K562 (cell line): ENCODE measurements at regions not wholly inside any gene's neighbourhood (a gene's known extent, or its start where the extent isn't known, plus 50 kb on each side); places are given as distances from the start of the nearest gene placed in this dataset.
A peak's percentile ranks its signal among the peaks of the same experiment; 100 is the strongest.

Source experiments
- ATAC-seq: fragments of 200-7000 bp; cut with Tn5 transposase; 3 replicates; pipeline ENCODE4 v1.9.1; 2020; ENCODE audit warnings: moderate library complexity
- BruUV-seq: library from RNA; stranded (reverse); fragments of 400-500 nt; replicated peaks from 2 replicates; lab custom pipeline; 2021; lab: Mats Ljungman, UMichigan
- CTCF ChIA-PET: fragments of 300-600 bp; formaldehyde crosslinking; extraction: SDS; loops from one replicate; lab custom pipeline; 2021; ENCODE audit warnings: low intra/inter-chr PET ratio; lab: Yijun Ruan, JAX
- POLR2A ChIA-PET: fragments of 300-600, 350-650 bp; sonication (Branson Sonifier 250); formaldehyde crosslinking; extraction: SDS; loops from one replicate; lab custom pipeline; 2021; ENCODE audit warnings: antibody characterized with exemption, inconsistent platforms; lab: Yijun Ruan, JAX
- DNase-seq, 4 experiments: peaks; one replicate each; pipeline versions ENCODE4 v3.0.0 to v3.0.0-alpha.2; 2011 to 2018; ENCODE audit warnings: low spot score in 3 of 4, mixed read lengths in 3 of 4; ENCODE audit errors: extremely low read depth in 1 of 4
- FAIRE-seq: peaks from 2 replicates; lab custom pipeline; 2011; peaks lifted over from hg19 to GRCh38; lab: Jason Lieb, UNC
- H2AFZ ChIP-seq: 2 replicates; pipeline ENCODE4 v1.6.0; 2011; ENCODE audit warnings: low read depth, low read length, control low read depth, inconsistent platforms
- H3K27ac ChIP-seq: fragments of 200-600 bp; 3 replicates; pipeline ENCODE4 v1.8.0; 2011; ENCODE audit warnings: low read depth, mild to moderate bottlenecking, control low read depth, inconsistent platforms, low read length, moderate library complexity, mixed read lengths; ENCODE audit errors: extremely low read depth
- H3K27me3 ChIP-seq, 2 experiments: fragments of 300-600 bp in 1 of 2; 2 replicates in 1 of 2; 3 replicates in 1 of 2; pipeline versions ENCODE4 v1.6.0 to v1.8.0; 2011; ENCODE audit warnings: inconsistent platforms in 2 of 2, low read length in 2 of 2, mild to moderate bottlenecking in 1 of 2, mixed read lengths in 1 of 2, moderate library complexity in 1 of 2; ENCODE audit not compliant: control insufficient read depth in 2 of 2, insufficient read depth in 2 of 2
- H3K36me3 ChIP-seq: fragments of 300-600 bp; 3 replicates; pipeline ENCODE4 v1.8.0; 2011; ENCODE audit warnings: mild to moderate bottlenecking, low read length, inconsistent platforms; ENCODE audit not compliant: control insufficient read depth, insufficient read depth
- H3K4me1 ChIP-seq, 2 experiments: fragments of 200-600 bp in 1 of 2; replicated peaks in 1 of 2; 2 replicates in 1 of 2; 3 replicates in 1 of 2; pipeline versions ENCODE4 v1.5.1 to v1.8.0; 2011; ENCODE audit warnings: inconsistent platforms in 2 of 2, low read length in 2 of 2, mild to moderate bottlenecking in 1 of 2, mixed read lengths in 1 of 2, moderate library complexity in 1 of 2; ENCODE audit not compliant: control insufficient read depth in 2 of 2, insufficient read depth in 2 of 2
- H3K4me2 ChIP-seq: 2 replicates; pipeline ENCODE4 v1.6.1; 2011; ENCODE audit warnings: low read length, control low read depth, inconsistent platforms, mixed read lengths; ENCODE audit not compliant: insufficient read depth
- H3K4me3 ChIP-seq: fragments of 200-600 bp; sonication (generic), shearing (Covaris generic); 2 replicates; pipeline ENCODE4 v1.5.1; 2016; ENCODE audit warnings: control low read depth, inconsistent platforms
- H3K79me2 ChIP-seq: fragments of 200-600 bp; 3 replicates; pipeline ENCODE4 v1.8.0; 2011; ENCODE audit warnings: low read length, inconsistent platforms; ENCODE audit not compliant: control insufficient read depth, insufficient read depth
- H3K9ac ChIP-seq, 2 experiments: 2 replicates each; pipeline versions ENCODE4 v1.6.0 to v1.6.1; 2011; ENCODE audit warnings: low read depth in 2 of 2, low read length in 2 of 2, control low read depth in 1 of 2, inconsistent platforms in 1 of 2, mild to moderate bottlenecking in 1 of 2, mixed read lengths in 1 of 2; ENCODE audit not compliant: insufficient read depth in 1 of 2
- H3K9me1 ChIP-seq: one replicate; pipeline ENCODE4 v1.6.0; 2011; ENCODE audit warnings: inconsistent platforms, mild to moderate bottlenecking, low read length, moderate library complexity; ENCODE audit not compliant: control insufficient read depth, insufficient read depth
- H3K9me3 ChIP-seq: replicated peaks from 2 replicates; pipeline ENCODE4 v1.5.1; 2011; ENCODE audit warnings: low read depth, low read length, inconsistent platforms; ENCODE audit not compliant: control insufficient read depth, insufficient read depth
- H4K20me1 ChIP-seq: replicated peaks from 2 replicates; pipeline ENCODE4 v1.6.1; 2011; ENCODE audit warnings: low read length, inconsistent platforms, mixed read lengths; ENCODE audit not compliant: control insufficient read depth, insufficient read depth
- CREB1 ChIP-seq, 2 experiments: sonication (generic) in 1 of 2; formaldehyde crosslinking in 1 of 2; IDR thresholded peaks; 2 replicates each; pipeline versions ENCODE4 v1.6.1 to v1.8.0; 2012 to 2022; ENCODE audit warnings: inconsistent platforms in 1 of 2, mild to moderate bottlenecking in 1 of 2, missing genetic modification reagents in 1 of 2, moderate library complexity in 1 of 2
- ELK1 ChIP-seq: sonication (generic); formaldehyde crosslinking; IDR thresholded peaks from 2 replicates; pipeline ENCODE4 v1.8.1; 2022; ENCODE audit warnings: missing genetic modification reagents
- GTF2A2 ChIP-seq: IDR thresholded peaks from 2 replicates; pipeline ENCODE4 v1.6.1; 2016; ENCODE audit warnings: mild to moderate bottlenecking, missing genetic modification characterization, missing compliant biosample characterization
- GTF2E2 ChIP-seq: fragments of 200-800 bp; sonication (Bioruptor generic); IDR thresholded peaks from 2 replicates; pipeline ENCODE4 v1.6.1; 2016; ENCODE audit warnings: missing genetic modification characterization, missing compliant biosample characterization
- HNRNPL ChIP-seq: fragments of 200-400 bp; formaldehyde crosslinking; IDR thresholded peaks from 2 replicates; pipeline ENCODE4 v1.6.1; 2017; ENCODE audit warnings: low read depth, mild to moderate bottlenecking, low read length
- HNRNPUL1 ChIP-seq: fragments of 200-400 bp; formaldehyde crosslinking; IDR thresholded peaks from 2 replicates; pipeline ENCODE4 v1.6.1; 2017; ENCODE audit warnings: low read length
- HSF4 ChIP-seq: fragments of 250-450 bp; sonication (Bioruptor Pico); IDR thresholded peaks from 2 replicates; pipeline ENCODE4 v2.1.2; 2022; ENCODE audit warnings: mild to moderate bottlenecking, moderate library complexity, borderline replicate concordance
- KLF10 ChIP-seq: fragments of 250-450 bp; sonication (Bioruptor Pico); IDR thresholded peaks from 2 replicates; pipeline ENCODE4 v1.6.1; 2021; ENCODE audit warnings: matching md5 sums
- LCOR ChIP-seq: sonication (generic); formaldehyde crosslinking; IDR thresholded peaks from 2 replicates; pipeline ENCODE4 v1.8.0; 2022; ENCODE audit warnings: mild to moderate bottlenecking, missing genetic modification reagents
- MAFK ChIP-seq: IDR thresholded peaks from 2 replicates; pipeline ENCODE4 v1.6.1; 2011; ENCODE audit warnings: low read length, improper control_type of control experiment
- NFATC3 ChIP-seq: fragments of 450-650 bp; IDR thresholded peaks from 2 replicates; pipeline ENCODE4 v1.6.1; 2017; ENCODE audit warnings: mild to moderate bottlenecking
- RHOXF2B ChIP-seq: fragments of 250-450 bp; sonication (Bioruptor Pico); conservative IDR thresholded peaks from 2 replicates; pipeline ENCODE4 v1.5.1; 2021
- SMAD4 ChIP-seq: fragments of 250-450 bp; sonication (Bioruptor Pico); conservative IDR thresholded peaks from 2 replicates; pipeline ENCODE4 v1.8.0; 2021; ENCODE audit warnings: inconsistent platforms, mild to moderate bottlenecking, moderate library complexity
- TOE1 ChIP-seq, 2 experiments: fragments of 450-650 bp in 1 of 2; sonication (generic) in 1 of 2; formaldehyde crosslinking in 1 of 2; IDR thresholded peaks; 2 replicates each; pipeline versions ENCODE4 v1.7.1 to v1.8.0; 2016 to 2022; ENCODE audit warnings: borderline replicate concordance in 2 of 2, mild to moderate bottlenecking in 2 of 2, antibody characterized with exemption in 1 of 2, inconsistent platforms in 1 of 2, low read depth in 1 of 2, missing genetic modification reagents in 1 of 2, moderate library complexity in 1 of 2
- ZFP36 ChIP-seq: fragments of 150-350 bp; IDR thresholded peaks from 2 replicates; pipeline ENCODE4 v1.6.1; 2018; ENCODE audit warnings: low read length, low read depth; ENCODE audit not compliant: partially characterized antibody
- ZNF143 ChIP-seq: sonication (generic); formaldehyde crosslinking; IDR thresholded peaks from 2 replicates; pipeline ENCODE4 v1.9.0; 2022; ENCODE audit warnings: mild to moderate bottlenecking, missing genetic modification reagents
- ZNF274 ChIP-seq: IDR thresholded peaks from 2 replicates; pipeline ENCODE4 v1.6.1; 2011; ENCODE audit warnings: low read depth, mild to moderate bottlenecking, low read length, moderate library complexity, borderline replicate concordance
- ZNF41 ChIP-seq: fragments of 250-450 bp; sonication (Bioruptor Pico); conservative IDR thresholded peaks from 2 replicates; pipeline ENCODE4 v1.4.0; 2020; ENCODE audit warnings: mild to moderate bottlenecking
- WGBS: fragments of 100-300 bp; shearing (Covaris generic); methylation state at CpG from one replicate; pipeline ENCODE4 v1.1.6; 2016; ENCODE audit warnings: low coverage, mixed read lengths; ENCODE audit not compliant: insufficient coverage; ENCODE audit errors: missing lambda C conversion rate; 5-methylcytosine and 5-hydroxymethylcytosine counted together
- in situ Hi-C: fragments of 300-500 bp; cut with MboI; formaldehyde crosslinking; loops from 4 replicates; pipeline ENCODE4 v1.15.0; 2018; ENCODE audit warnings: inconsistent platforms, mixed read lengths
- intact Hi-C: fragments of 100-400 bp; cut with micrococcal nuclease; formaldehyde crosslinking; loops from 2 replicates; pipeline ENCODE4 v1.14.2; 2022
- TF ChIP-seq, protein P1 (sequence below): sonication (generic); formaldehyde crosslinking; IDR thresholded peaks from 2 replicates; pipeline ENCODE4 v1.8.1; 2023; ENCODE audit warnings: mild to moderate bottlenecking, missing genetic modification reagents

GRCh38 chr16:49931916-49932315 is 76.0 kb upstream of the ZNF423 start:
- in situ Hi-C loops, result no loop called here
- WGBS, result 0% methylated on average over 9 of the region's 10 CpGs
- no peaks in the 10 kb centered on the region for H3K79me2 ChIP-seq

More at GRCh38 chr16:49931916-49932315, 76.0 kb upstream of the ZNF423 start:
- Histone ChIP-seq H3K4me1 (no peaks in the 10 kb centered on the region), H3K4me3 (no peak overlapping the region), H3K36me3 (no peaks in the 10 kb centered on the region), H3K27ac (no peak overlapping the region), H3K4me2 (no peak overlapping the region), H4K20me1 (no peaks in the 10 kb centered on the region), H2AFZ (no peak overlapping the region), H3K9me3 (no peaks in the 10 kb centered on the region), H3K9me1 (no peaks in the 10 kb centered on the region), H3K27me3 (peaks cover 17 to 47% of the 10 kb centered on the region in 2 experiments), H3K9ac (peak overlapping the region in 1 of 2 experiments; percentile 40; a peak in 1 of 4 replicates)
- TF ChIP-seq RHOXF2B (CRISPR knock-in tag) (no peak), ZNF41 (CRISPR knock-in tag) (no peak), ZNF143 (CRISPR knock-in tag) (no peak), HSF4 (CRISPR knock-in tag) (no peak), HNRNPUL1 (no peak), CREB1 (IDR thresholded peaks at IDR 0.05) (no peak), CREB1 (CRISPR knock-in tag; IDR thresholded peaks at IDR 0.05) (no peak), ZFP36 (no peak), GTF2A2 (tag) (no peak), KLF10 (CRISPR knock-in tag) (no peak), MAFK (no peak), GTF2E2 (tag) (no peak), ZNF274 (no peak), ELK1 (CRISPR knock-in tag) (no peak), NFATC3 (no peak), HNRNPL (no peak), LCOR (no peak), SMAD4 (no peak), TOE1 (IDR thresholded peaks at IDR 0.05; ENCODE audit: borderline replicate concordance) (no peak), TOE1 (CRISPR knock-in tag; IDR thresholded peaks at IDR 0.05; ENCODE audit: borderline replicate concordance, low read depth) (no peak)
- TF ChIP-seq, protein P1, sequence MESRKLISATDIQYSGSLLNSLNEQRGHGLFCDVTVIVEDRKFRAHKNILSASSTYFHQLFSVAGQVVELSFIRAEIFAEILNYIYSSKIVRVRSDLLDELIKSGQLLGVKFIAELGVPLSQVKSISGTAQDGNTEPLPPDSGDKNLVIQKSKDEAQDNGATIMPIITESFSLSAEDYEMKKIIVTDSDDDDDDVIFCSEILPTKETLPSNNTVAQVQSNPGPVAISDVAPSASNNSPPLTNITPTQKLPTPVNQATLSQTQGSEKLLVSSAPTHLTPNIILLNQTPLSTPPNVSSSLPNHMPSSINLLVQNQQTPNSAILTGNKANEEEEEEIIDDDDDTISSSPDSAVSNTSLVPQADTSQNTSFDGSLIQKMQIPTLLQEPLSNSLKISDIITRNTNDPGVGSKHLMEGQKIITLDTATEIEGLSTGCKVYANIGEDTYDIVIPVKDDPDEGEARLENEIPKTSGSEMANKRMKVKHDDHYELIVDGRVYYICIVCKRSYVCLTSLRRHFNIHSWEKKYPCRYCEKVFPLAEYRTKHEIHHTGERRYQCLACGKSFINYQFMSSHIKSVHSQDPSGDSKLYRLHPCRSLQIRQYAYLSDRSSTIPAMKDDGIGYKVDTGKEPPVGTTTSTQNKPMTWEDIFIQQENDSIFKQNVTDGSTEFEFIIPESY, result no peak
- POLR2A ChIA-PET, result interaction anchor here (0.6 to 1.1 kb wide), 2 partner anchors 9 to 37 kb away, joined by 3 read pairs; no protein-coding TSS in a partner anchor
- FAIRE-seq, result no peak
- no peak for ATAC-seq
- CTCF ChIA-PET, result no interaction called here
- intact Hi-C loops, result no loop called here
- DNase-seq, result no peak
- BruUV-seq, result no TSS peak
